Vagina (tissue), 2 donors: ENCODE measurements at regions not wholly inside any gene's neighbourhood (a gene's known extent, or its start where the extent isn't known, plus 50 kb on each side); places are given as distances from the start of the nearest gene placed in this dataset.
"Not testable (repeated sequence)": the region's sequence is repeated elsewhere in the genome, so short reads cannot be mapped to it uniquely, and the experiment has no call there.

Experiments
- DNase-seq, 2 donors: peaks; one replicate each; pipeline ENCODE4 v3.0.0-alpha.2; 2017; ENCODE audit errors: extremely low spot score in 2 of 2
- H3K27ac ChIP-seq: fragments of 200-600 bp; sonication (generic); one replicate; pipeline ENCODE4 v1.5.1; 2019
- H3K27me3 ChIP-seq: fragments of 200-600 bp; sonication (generic); one replicate; pipeline ENCODE4 v1.5.1; 2019
- H3K36me3 ChIP-seq, 2 donors: fragments of 200-600 bp; sonication (generic); one replicate each; pipeline ENCODE4 v1.5.1; 2017 to 2019
- H3K4me1 ChIP-seq: fragments of 200-600 bp; sonication (generic); one replicate; pipeline ENCODE4 v1.5.1; 2019
- H3K4me3 ChIP-seq, 2 donors: fragments of 200-600 bp; sonication (generic); 1 replicate in 1 of 2; 2 replicates in 1 of 2; pipeline ENCODE4 v1.5.1; 2016 to 2019
- H3K9me3 ChIP-seq: fragments of 200-600 bp; sonication (generic); one replicate; pipeline ENCODE4 v1.5.1; 2019
- POLR2A ChIP-seq, 2 donors: fragments of 450-650 bp; IDR thresholded peaks; one replicate each; pipeline ENCODE4 v1.6.1; 2017; ENCODE audit warnings: antibody characterized with exemption in 2 of 2, mild to moderate bottlenecking in 2 of 2, moderate library complexity in 2 of 2
- POLR2AphosphoS5 ChIP-seq, 2 donors: sonication (generic); formaldehyde crosslinking; IDR thresholded peaks; one replicate each; pipeline ENCODE4 v1.9.0; 2017; ENCODE audit warnings: antibody characterized with exemption in 2 of 2, mild to moderate bottlenecking in 2 of 2, low read depth in 1 of 2; ENCODE audit not compliant: insufficient read depth in 1 of 2
- intact Hi-C: fragments of 100-400 bp; cut with DNase I; formaldehyde crosslinking; loops from one replicate; pipeline ENCODE4 v1.15.1; 2023
- TF ChIP-seq, protein P1 (sequence below), 3 experiments: fragments of 450-650 bp in 2 of 3; fragments of 200-600 bp in 1 of 3; sonication (generic) in 1 of 3; IDR thresholded peaks; one replicate each; pipeline ENCODE4 v1.5.1; 2017 to 2019; ENCODE audit warnings: antibody characterized with exemption in 3 of 3, mild to moderate bottlenecking in 2 of 3, moderate library complexity in 2 of 3

DNA sequence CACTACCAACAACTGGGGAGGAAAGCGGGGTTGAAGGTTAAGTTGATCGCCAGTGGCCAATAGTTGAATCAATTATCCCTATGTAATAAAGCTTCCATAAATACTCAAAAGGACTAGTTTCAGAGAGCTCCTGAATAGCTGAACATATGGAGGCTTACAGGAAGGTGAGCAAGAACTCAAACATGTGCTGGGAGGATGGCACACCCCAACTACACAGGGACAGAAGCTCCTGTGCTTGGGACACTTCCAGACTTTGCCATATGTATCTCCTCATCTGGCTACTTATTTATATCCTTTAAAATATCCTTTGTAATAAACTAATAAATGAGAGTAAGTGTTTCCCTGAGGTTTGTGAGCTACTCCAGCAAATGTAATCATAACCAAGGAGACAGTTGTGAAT lies 115.7 kb downstream of the HNMT start:
- Histone ChIP-seq H3K4me3 (no peak overlapping the region), H3K36me3 (no peaks in the 10 kb centered on the region), H3K27me3 (no peaks in the 10 kb centered on the region), H3K27ac (no peak overlapping the region), H3K9me3 (no peaks in the 10 kb centered on the region), H3K4me1 (peaks cover 8% of the 10 kb centered on the region)
- intact Hi-C loops: loop anchor here (10.0 kb wide), 1 partner anchor 145 kb away; no protein-coding TSS in a partner anchor
- no peak for TF ChIP-seq POLR2AphosphoS5 (IDR thresholded peaks at IDR 0.05; ENCODE audit: insufficient read depth in 1 of 2, low read depth in 1 of 2)
- TF ChIP-seq, protein P1, sequence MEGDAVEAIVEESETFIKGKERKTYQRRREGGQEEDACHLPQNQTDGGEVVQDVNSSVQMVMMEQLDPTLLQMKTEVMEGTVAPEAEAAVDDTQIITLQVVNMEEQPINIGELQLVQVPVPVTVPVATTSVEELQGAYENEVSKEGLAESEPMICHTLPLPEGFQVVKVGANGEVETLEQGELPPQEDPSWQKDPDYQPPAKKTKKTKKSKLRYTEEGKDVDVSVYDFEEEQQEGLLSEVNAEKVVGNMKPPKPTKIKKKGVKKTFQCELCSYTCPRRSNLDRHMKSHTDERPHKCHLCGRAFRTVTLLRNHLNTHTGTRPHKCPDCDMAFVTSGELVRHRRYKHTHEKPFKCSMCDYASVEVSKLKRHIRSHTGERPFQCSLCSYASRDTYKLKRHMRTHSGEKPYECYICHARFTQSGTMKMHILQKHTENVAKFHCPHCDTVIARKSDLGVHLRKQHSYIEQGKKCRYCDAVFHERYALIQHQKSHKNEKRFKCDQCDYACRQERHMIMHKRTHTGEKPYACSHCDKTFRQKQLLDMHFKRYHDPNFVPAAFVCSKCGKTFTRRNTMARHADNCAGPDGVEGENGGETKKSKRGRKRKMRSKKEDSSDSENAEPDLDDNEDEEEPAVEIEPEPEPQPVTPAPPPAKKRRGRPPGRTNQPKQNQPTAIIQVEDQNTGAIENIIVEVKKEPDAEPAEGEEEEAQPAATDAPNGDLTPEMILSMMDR (IDR thresholded peaks at IDR 0.05): no peak
- TF ChIP-seq POLR2A (IDR thresholded peaks at IDR 0.05): no peak
- DNase-seq: no peak

DNA sequence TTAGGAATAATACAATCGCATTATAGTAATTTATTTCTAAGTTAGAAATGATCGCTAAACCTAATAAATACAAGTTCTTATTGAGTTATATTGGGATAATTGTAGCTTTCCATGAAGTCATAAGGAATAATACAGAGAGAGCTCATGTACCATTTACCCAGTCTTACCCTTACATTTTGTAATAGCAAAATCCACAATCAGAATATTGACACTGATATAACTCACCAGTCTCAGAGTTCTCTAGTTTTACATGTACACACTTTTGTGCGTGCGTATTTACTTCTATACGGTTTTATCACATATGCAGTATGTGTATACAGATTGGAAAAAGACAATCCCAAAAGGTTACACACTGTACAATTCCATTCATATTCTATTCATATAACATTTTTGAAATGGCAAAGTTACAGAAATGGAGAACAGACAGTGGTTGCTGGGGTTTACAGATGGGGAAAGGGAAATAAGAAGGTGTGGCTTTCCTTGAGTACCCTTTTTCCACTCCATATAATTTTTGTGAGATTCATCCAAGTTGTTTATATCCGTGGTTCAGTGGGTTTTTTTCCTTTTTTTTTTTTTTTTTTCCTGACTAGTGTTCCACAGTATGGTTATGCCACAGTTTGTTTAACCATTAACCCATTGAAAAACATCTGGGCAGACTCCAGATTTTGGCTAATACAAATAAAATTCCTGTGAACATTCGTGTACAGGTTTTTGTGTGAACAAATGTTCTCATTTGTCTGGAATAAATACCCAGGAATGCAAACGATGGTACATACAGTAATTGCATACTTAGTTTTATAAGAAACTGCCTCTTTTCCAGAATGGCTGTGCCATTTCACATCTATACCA lies 117.2 kb downstream of the HNMT start:
- Histone ChIP-seq H3K9me3 (no peaks in the 10 kb centered on the region), H3K4me1 (peaks cover 8% of the 10 kb centered on the region), H3K27me3 (no peaks in the 10 kb centered on the region), H3K4me3 (no peak overlapping the region), H3K27ac (no peak overlapping the region), H3K36me3 (no peaks in the 10 kb centered on the region)
- DNase-seq: no peak
- TF ChIP-seq, protein P1 (IDR thresholded peaks at IDR 0.05): no peak
- TF ChIP-seq POLR2AphosphoS5 (IDR thresholded peaks at IDR 0.05; ENCODE audit: insufficient read depth in 1 of 2, low read depth in 1 of 2) (no peak), POLR2A (IDR thresholded peaks at IDR 0.05) (no peak)
- intact Hi-C loops: loop anchor here (10.0 kb wide), 1 partner anchor 147 kb away; no protein-coding TSS in a partner anchor

DNA sequence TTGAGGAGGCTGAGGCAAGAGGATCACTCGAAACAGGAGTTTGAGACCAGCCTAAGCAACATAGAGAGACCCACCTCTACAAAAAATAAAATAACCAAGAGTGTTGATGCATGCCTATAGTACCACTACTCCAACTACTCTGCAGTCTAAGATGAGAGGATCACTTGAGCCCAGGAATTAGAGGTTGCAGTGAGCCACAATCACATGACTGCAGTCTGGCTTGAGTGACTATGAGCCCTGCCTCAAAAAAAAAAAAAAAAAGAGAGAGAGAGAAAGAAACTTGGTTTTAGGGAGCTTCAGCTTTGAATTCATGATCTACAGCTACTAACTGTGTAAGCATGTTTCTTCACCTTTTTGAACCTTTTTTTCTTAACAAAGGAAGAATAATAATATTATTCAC lies 119.9 kb downstream of the HNMT start:
- TF ChIP-seq, protein P1 (IDR thresholded peaks at IDR 0.05): no peak
- no peak for TF ChIP-seq POLR2AphosphoS5 (IDR thresholded peaks at IDR 0.05; ENCODE audit: insufficient read depth in 1 of 2, low read depth in 1 of 2)
- no peak for TF ChIP-seq POLR2A (IDR thresholded peaks at IDR 0.05)
- Histone ChIP-seq H3K4me3 (no peak overlapping the region), H3K9me3 (no peaks in the 10 kb centered on the region), H3K36me3 (no peaks in the 10 kb centered on the region), H3K27ac (no peak overlapping the region), H3K27me3 (no peaks in the 10 kb centered on the region), H3K4me1 (no peaks in the 10 kb centered on the region)
- intact Hi-C loops: loop anchor here (10.0 kb wide), 1 partner anchor 149 kb away; no protein-coding TSS in a partner anchor
- DNase-seq: no peak

DNA sequence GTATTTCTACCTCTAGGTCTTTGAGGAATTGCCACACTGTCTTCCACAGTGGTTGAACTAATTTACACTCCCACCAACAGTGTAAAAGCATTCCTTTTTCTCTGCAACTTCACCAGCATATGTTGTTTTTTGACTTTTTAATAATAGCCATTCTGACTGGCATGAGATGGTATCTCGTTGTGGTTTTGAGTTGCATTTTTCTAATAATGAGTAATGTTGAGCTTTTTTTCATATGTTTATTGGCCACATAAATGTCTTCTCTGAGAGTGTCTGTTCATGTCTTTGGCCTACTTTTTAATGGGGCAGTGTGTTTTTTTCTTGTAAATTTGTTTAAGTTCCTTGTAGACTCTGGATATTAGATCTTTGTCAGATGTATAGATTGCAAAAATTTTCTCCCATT lies 121.2 kb downstream of the HNMT start:
- H3K4me1 ChIP-seq: not testable (repeated sequence)
- intact Hi-C loops: loop anchor here (10.0 kb wide), 1 partner anchor 151 kb away; no protein-coding TSS in a partner anchor

DNA sequence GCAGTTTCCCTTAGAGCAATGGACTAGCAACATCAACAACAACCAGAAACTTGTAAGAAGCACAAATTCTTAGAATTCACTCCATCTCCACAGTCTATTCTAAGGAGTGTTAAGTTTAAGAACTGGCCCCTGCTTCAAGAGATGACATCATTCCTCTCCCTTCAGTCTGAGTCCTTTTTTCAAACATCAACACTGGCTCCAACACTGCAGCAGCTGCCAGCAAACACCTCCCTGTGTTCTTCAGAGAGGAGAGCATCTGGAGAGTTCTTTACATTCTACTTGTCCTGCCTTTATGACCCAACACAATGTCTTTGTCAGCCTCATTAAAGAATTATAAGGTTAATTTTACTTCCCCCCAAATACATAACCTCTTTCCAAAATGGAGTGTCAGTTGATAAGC lies 122.3 kb downstream of the HNMT start:
- no peaks in the 10 kb centered on the region for H3K4me1 ChIP-seq
- TF ChIP-seq POLR2A (IDR thresholded peaks at IDR 0.05) (no peak), POLR2AphosphoS5 (IDR thresholded peaks at IDR 0.05; ENCODE audit: insufficient read depth in 1 of 2, low read depth in 1 of 2) (no peak)
- TF ChIP-seq, protein P1 (IDR thresholded peaks at IDR 0.05): no peak
- no peak overlapping the region for H3K4me3 ChIP-seq
- no peaks in the 10 kb centered on the region for H3K9me3 ChIP-seq
- intact Hi-C loops: loop anchor here (10.0 kb wide), 1 partner anchor 152 kb away; no protein-coding TSS in a partner anchor
- no peak for DNase-seq
- no peaks in the 10 kb centered on the region for H3K27me3 ChIP-seq
- H3K27ac ChIP-seq: no peak overlapping the region
- no peaks in the 10 kb centered on the region for H3K36me3 ChIP-seq

More for the DNA sequence above, 121.2 kb downstream of the HNMT start:
- not testable (repeated sequence) for DNase-seq, H3K36me3 ChIP-seq, H3K27ac ChIP-seq, H3K27me3 ChIP-seq, H3K4me3 ChIP-seq, H3K9me3 ChIP-seq
